Activated T-helper 1 cell treated with anti-CD3 and anti-CD28 coated beads, Interleukin-12 subunit alpha, Interleukin-12 subunit beta, Interleukin-2, Interleukin-4 antibody, amounts not matched to agents 30 ng/mL and 10 ng/mL and 1 ng/mL, durations not matched to agents 14 hours and 24 hours and 36 hours (primary cell): ENCODE measurements at regions not wholly inside any gene's neighbourhood (a gene's known extent, or its start where the extent isn't known, plus 50 kb on each side); places are given as distances from the start of the nearest gene placed in this dataset.
"Not testable (repeated sequence)": the region's sequence is repeated elsewhere in the genome, so short reads cannot be mapped to it uniquely, and the experiment has no call there.

ENCODE experiments used
- DNase-seq: peaks from one replicate; pipeline ENCODE4 v3.0.0; 2021; ENCODE audit warnings: low spot score
- H3K27ac Mint-ChIP-seq: one replicate; pipeline ENCODE4 v1.8.0; 2021; ENCODE audit warnings: mild to moderate bottlenecking, mixed read lengths
- H3K27me3 Mint-ChIP-seq: one replicate; pipeline ENCODE4 v1.8.0; 2022; ENCODE audit warnings: mild to moderate bottlenecking, moderate library complexity, mixed read lengths; ENCODE audit not compliant: insufficient read depth
- H3K36me3 Mint-ChIP-seq: one replicate; pipeline ENCODE4 v1.8.0; 2021; ENCODE audit warnings: low read depth, mixed read lengths
- H3K4me1 Mint-ChIP-seq: one replicate; pipeline ENCODE4 v1.8.0; 2021; ENCODE audit warnings: low read depth, mixed read lengths
- H3K4me3 Mint-ChIP-seq: one replicate; pipeline ENCODE4 v1.8.0; 2021; ENCODE audit warnings: mild to moderate bottlenecking, moderate library complexity, mixed read lengths
- H3K9me3 Mint-ChIP-seq: one replicate; pipeline ENCODE4 v1.8.0; 2021; ENCODE audit warnings: mixed read lengths
- intact Hi-C: fragments of 100-400 bp; cut with micrococcal nuclease; formaldehyde crosslinking; loops from one replicate; pipeline ENCODE4 v1.15.1; 2024

DNA sequence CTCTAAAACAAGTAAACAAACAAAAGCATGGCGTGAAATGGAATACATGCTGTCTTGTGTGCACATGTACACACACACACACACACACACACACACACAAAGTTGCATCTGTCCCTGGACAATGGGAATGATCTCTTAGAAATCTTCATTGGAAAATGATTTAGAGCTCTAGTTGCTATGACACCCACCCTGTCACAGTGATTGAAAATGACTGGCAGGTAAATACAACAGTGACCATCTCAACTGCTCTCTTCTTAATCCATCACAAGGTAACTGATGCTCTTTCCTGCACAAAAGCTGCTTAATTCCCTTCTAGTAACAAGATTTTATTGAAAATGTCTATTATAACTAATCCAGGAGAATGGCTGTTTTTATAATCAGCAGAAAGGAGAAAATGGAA is 1011.7 kb upstream of the GYPC start:
- H3K4me3 Mint-ChIP-seq: no peak overlapping the region
- H3K36me3 Mint-ChIP-seq: no peaks in the 10 kb centered on the region
- no peaks in the 10 kb centered on the region for H3K4me1 Mint-ChIP-seq
- H3K9me3 Mint-ChIP-seq: peaks cover 3% of the 10 kb centered on the region
- intact Hi-C loops: no loop called here
- no peaks in the 10 kb centered on the region for H3K27me3 Mint-ChIP-seq
- no peak for DNase-seq
- no peak overlapping the region for H3K27ac Mint-ChIP-seq

DNA sequence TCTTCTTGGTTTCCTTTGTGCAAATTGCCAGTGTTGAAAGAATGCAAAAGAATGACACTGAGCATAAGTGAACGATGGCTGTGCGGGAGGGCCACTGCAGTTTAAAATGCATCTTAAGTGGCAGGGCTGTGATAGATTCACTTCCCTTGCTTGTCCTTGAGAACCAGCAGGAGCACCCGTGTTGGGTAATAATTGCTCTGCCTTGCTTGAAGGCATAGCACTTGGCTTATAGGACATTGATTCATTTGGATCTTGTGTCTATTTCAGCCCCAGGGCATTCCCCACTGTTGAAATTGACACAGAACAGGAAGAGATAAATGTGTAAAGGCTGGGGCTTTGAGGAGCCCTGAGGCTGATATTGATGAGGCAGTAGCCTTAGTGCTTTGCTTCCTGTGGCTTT is 1003.7 kb upstream of the GYPC start:
- no peak overlapping the region for H3K4me3 Mint-ChIP-seq
- intact Hi-C loops: no loop called here
- no peak overlapping the region for H3K27ac Mint-ChIP-seq
- peaks cover 3% of the 10 kb centered on the region for H3K9me3 Mint-ChIP-seq
- no peak for DNase-seq
- no peaks in the 10 kb centered on the region for H3K27me3 Mint-ChIP-seq
- H3K4me1 Mint-ChIP-seq: no peaks in the 10 kb centered on the region
- no peaks in the 10 kb centered on the region for H3K36me3 Mint-ChIP-seq

DNA sequence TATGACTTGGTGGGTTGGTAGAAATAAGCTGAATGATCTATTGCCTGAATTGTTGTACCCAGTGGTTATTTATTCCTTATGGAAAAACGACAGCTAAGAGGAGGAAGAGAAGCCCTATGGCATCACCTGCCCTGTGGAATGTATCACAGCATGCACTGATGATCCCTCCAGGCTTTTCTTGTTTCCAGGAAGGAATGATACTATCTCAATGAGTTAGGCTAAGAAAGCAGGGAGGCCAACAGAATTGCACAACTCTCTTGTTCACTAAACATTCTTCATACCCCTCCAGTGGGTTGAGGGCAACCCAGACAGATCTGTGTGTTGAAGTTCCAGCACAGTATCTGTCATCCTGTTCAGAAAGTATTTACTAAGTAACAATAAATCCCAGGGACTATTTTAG is 1001.7 kb upstream of the GYPC start:
- intact Hi-C loops: no loop called here
- H3K4me3 Mint-ChIP-seq: no peak overlapping the region
- no peaks in the 10 kb centered on the region for H3K36me3 Mint-ChIP-seq
- H3K27me3 Mint-ChIP-seq: no peaks in the 10 kb centered on the region
- H3K4me1 Mint-ChIP-seq: no peaks in the 10 kb centered on the region
- no peak for DNase-seq
- no peak overlapping the region for H3K27ac Mint-ChIP-seq
- peaks cover 3% of the 10 kb centered on the region for H3K9me3 Mint-ChIP-seq

GRCh38 chr2:125656190-125656589 is 999.8 kb upstream of the GYPC start:
- Mint-ChIP-seq H3K4me3 (no peak overlapping the region), H3K9me3 (peaks cover 3% of the 10 kb centered on the region), H3K36me3 (no peaks in the 10 kb centered on the region), H3K27me3 (no peaks in the 10 kb centered on the region), H3K27ac (no peak overlapping the region), H3K4me1 (no peaks in the 10 kb centered on the region)
- no peak for DNase-seq
- intact Hi-C loops: no loop called here

DNA sequence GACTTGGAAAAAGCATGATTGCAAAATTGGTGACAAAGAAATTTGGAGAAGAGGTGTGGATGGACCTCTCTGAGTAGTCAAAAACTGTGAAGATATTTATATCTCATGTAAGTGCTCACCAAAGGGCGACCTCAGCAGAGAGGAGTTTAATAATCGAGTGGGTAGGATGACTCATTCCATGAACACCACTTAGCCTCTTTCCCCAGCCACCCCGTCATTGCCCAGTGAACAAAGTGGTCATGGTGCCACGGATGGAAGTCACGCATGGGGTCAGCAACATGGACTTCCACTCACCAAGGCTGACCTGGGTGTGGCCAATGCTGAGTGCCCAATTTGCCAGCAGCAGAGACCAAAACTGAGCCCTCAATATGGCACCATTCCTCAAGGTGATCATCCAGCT is 997.4 kb upstream of the GYPC start:
- no peak for DNase-seq
- Mint-ChIP-seq H3K27ac (no peak overlapping the region), H3K27me3 (no peaks in the 10 kb centered on the region), H3K36me3 (no peaks in the 10 kb centered on the region), H3K4me1 (no peaks in the 10 kb centered on the region), H3K4me3 (no peak overlapping the region), H3K9me3 (peaks cover 8% of the 10 kb centered on the region)
- intact Hi-C loops: no loop called here

GRCh38 chr2:125660369-125660768 is 995.6 kb upstream of the GYPC start:
- DNase-seq, H3K4me1 Mint-ChIP-seq, H3K36me3 Mint-ChIP-seq, intact Hi-C loops, H3K27ac Mint-ChIP-seq, H3K4me3 Mint-ChIP-seq, H3K9me3 Mint-ChIP-seq, H3K27me3 Mint-ChIP-seq: not testable (repeated sequence)

DNA sequence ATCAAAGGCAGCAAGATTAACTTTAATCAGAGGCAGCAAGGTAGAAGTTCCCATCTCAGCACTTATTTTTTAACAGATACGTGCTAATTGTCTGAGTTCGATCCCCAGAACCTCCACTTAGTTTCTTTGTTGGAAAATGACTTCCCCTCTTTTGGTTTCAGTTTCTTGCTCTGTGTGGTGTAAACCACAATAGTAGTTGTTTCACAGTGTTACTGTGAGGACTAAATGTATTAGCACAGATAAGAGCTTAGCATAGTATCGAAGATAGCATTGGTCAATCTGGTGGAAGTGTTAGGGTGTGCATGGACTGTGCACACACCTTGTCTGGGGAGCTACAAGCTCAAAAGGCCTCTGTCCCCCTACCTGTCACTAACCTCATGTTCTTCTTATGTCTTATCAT is 988.3 kb upstream of the GYPC start:
- DNase-seq: no peak
- Mint-ChIP-seq H3K27me3 (no peaks in the 10 kb centered on the region), H3K27ac (no peak overlapping the region), H3K9me3 (peaks cover 8% of the 10 kb centered on the region), H3K4me1 (no peaks in the 10 kb centered on the region), H3K36me3 (no peaks in the 10 kb centered on the region), H3K4me3 (no peak overlapping the region)
- intact Hi-C loops: no loop called here

DNA sequence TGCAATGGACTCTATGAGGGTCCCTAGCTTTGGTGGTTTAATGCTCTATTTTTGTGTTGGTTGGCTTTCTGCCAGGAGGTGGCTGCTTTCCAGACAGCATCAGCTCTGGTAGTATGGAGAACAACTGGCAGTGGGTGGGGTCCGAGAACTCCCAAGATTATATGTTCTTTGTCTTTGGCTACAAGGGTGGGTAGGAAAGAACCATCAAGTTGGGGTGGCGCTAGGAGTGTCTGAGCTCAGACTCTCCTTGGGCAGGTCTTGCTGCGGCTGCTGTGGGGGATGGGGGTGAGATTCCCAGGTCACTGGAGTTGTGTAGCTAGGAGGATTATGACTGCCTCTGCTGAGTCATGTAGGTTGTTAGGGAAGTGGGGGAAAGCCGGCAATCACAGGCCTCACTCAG is 976.1 kb upstream of the GYPC start:
- Mint-ChIP-seq H3K9me3 (peaks cover 10% of the 10 kb centered on the region), H3K27ac (no peak overlapping the region), H3K27me3 (no peaks in the 10 kb centered on the region), H3K4me3 (no peak overlapping the region), H3K4me1 (no peaks in the 10 kb centered on the region), H3K36me3 (no peaks in the 10 kb centered on the region)
- intact Hi-C loops: no loop called here
- no peak for DNase-seq

DNA sequence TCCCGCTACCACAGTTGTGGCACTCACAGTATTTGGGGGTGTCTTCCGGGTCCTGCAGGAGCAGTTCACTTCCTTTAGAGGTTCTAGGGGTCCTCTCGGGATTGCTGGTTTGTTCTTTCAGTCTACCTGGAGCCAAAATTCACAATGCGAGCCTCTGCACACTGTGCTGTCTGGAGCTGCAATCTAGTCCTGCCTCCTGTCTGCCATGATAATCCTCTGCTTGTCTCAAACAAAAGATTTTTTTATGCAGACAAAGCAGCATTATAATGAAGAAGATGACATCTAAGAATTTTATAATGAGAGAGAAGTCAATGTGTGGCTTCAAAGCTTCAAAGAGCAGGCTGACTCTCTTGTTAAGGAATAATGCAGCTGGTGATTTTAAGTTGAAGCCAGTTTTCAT is 975.1 kb upstream of the GYPC start:
- H3K4me3 Mint-ChIP-seq: no peak overlapping the region
- H3K27ac Mint-ChIP-seq: no peak overlapping the region
- H3K27me3 Mint-ChIP-seq: no peaks in the 10 kb centered on the region
- intact Hi-C loops: no loop called here
- H3K9me3 Mint-ChIP-seq: peaks cover 10% of the 10 kb centered on the region
- no peaks in the 10 kb centered on the region for H3K4me1 Mint-ChIP-seq
- DNase-seq: no peak
- H3K36me3 Mint-ChIP-seq: no peaks in the 10 kb centered on the region

DNA sequence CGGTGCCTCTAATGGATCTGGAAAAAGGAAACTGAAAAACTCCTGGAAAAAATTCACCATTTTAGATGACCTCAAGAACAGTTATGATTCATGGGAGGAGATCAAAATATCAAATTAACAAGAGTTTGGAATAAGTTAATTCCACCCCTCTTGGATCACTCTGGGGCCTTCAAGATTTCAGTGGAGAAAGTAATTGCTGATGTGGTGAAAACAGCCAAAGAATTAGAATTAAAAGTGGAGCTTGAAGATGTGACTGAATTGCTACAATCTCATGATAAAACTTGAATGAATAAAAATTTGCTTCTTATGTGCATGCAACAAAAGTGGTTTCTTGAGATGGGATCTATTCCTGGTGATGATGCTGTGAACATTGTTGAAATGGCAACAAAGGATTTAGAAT is 974.4 kb upstream of the GYPC start:
- Mint-ChIP-seq H3K27me3 (no peaks in the 10 kb centered on the region), H3K36me3 (no peaks in the 10 kb centered on the region), H3K4me3 (no peak overlapping the region), H3K9me3 (peaks cover 10% of the 10 kb centered on the region), H3K27ac (no peak overlapping the region), H3K4me1 (no peaks in the 10 kb centered on the region)
- no peak for DNase-seq
- intact Hi-C loops: no loop called here

- Mint-ChIP-seq H3K4me1 (no peaks in the 10 kb centered on the region), H3K4me3 (no peak overlapping the region), H3K36me3 (no peaks in the 10 kb centered on the region), H3K27ac (no peak overlapping the region), H3K27me3 (no peaks in the 10 kb centered on the region), H3K9me3 (peaks cover 10% of the 10 kb centered on the region)
- intact Hi-C loops: no loop called here
- DNase-seq: no peak
Observed at GRCh38 chr2:125681976-125682805, 973.8 kb upstream of the GYPC start.

- Mint-ChIP-seq H3K27me3 (no peaks in the 10 kb centered on the region), H3K4me1 (no peaks in the 10 kb centered on the region)
- intact Hi-C loops: no loop called here
Observed at GRCh38 chr2:125684256-125684655, 971.7 kb upstream of the GYPC start.

GRCh38 chr2:125684932-125685331 is 971.0 kb upstream of the GYPC start:
- DNase-seq: no peak
- H3K36me3 Mint-ChIP-seq: no peaks in the 10 kb centered on the region
- no peak overlapping the region for H3K4me3 Mint-ChIP-seq
- intact Hi-C loops: loop anchor here (1.0 kb wide), 1 partner anchor 9 kb away; no protein-coding TSS in a partner anchor
- H3K27me3 Mint-ChIP-seq: no peaks in the 10 kb centered on the region
- peaks cover 6% of the 10 kb centered on the region for H3K9me3 Mint-ChIP-seq
- no peaks in the 10 kb centered on the region for H3K4me1 Mint-ChIP-seq
- no peak overlapping the region for H3K27ac Mint-ChIP-seq

More at GRCh38 chr2:125684256-125684655, 971.7 kb upstream of the GYPC start:
- Mint-ChIP-seq H3K9me3 (peaks cover 6% of the 10 kb centered on the region), H3K4me3 (no peak overlapping the region), H3K36me3 (no peaks in the 10 kb centered on the region), H3K27ac (no peak overlapping the region)
- no peak for DNase-seq

DNA sequence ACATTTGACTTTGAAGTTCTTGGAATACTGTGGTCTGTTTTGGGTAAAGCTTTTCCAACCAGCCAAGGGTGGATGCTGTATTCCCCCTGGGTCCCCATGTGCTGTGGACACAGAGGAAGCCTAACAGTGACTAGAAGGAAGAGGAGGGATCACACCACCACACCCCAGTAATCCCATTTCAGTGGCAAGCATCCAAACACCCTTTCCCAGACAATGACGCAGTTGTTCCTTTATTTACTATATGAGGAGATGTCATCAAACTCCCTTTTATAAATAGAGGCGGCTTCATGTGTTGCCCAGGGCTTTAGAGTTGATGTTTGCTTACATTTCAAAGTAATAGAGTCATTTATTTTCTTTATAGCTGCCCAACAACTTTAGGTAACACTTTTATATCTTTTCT is 959.4 kb upstream of the GYPC start:
- no peaks in the 10 kb centered on the region for H3K36me3 Mint-ChIP-seq
- H3K4me3 Mint-ChIP-seq: no peak overlapping the region
- H3K27ac Mint-ChIP-seq: no peak overlapping the region
- intact Hi-C loops: no loop called here
- H3K27me3 Mint-ChIP-seq: no peaks in the 10 kb centered on the region
- no peaks in the 10 kb centered on the region for H3K4me1 Mint-ChIP-seq
- DNase-seq: no peak
- no peaks in the 10 kb centered on the region for H3K9me3 Mint-ChIP-seq
